Caco-2 (cell line): ENCODE measurements at regions not wholly inside any gene's neighbourhood (a gene's known extent, or its start where the extent isn't known, plus 50 kb on each side); places are given as distances from the start of the nearest gene placed in this dataset.

Experiments used
- BruUV-seq: library from RNA; stranded (reverse); fragments of 400-500 nt; replicated peaks from 2 replicates; lab custom pipeline; 2021; lab: Mats Ljungman, UMichigan
- CTCF ChIA-PET: fragments of 300-600 bp; sonication (Branson Sonifier 250); formaldehyde crosslinking; loops from one replicate; lab custom pipeline; 2022; ENCODE audit warnings: antibody characterized with exemption; lab: Charles Lee
- POLR2A ChIA-PET: fragments of 300-600 bp; sonication (Branson Sonifier 250); formaldehyde crosslinking; loops from one replicate; lab custom pipeline; 2022; ENCODE audit warnings: antibody characterized with exemption; lab: Charles Lee
- DNase-seq, 2 experiments: peaks; one replicate each; pipeline versions ENCODE4 v3.0.0 to v3.0.0-alpha.2; 2020 to 2022
- H3K27me3 ChIP-seq: replicated peaks from 2 replicates; pipeline ENCODE4 v1.6.0; 2011; ENCODE audit warnings: low read length; ENCODE audit not compliant: control insufficient read depth, insufficient read depth
- H3K36me3 ChIP-seq: 2 replicates; pipeline ENCODE4 v1.5.1; 2011; ENCODE audit warnings: low read length; ENCODE audit not compliant: control insufficient read depth, insufficient read depth
- H3K4me1 ChIP-seq: fragments of 250-450 bp; sonication (Bioruptor Pico); 2 replicates; pipeline ENCODE4 v1.5.1; 2020; ENCODE audit warnings: mild to moderate bottlenecking
- H3K4me3 ChIP-seq: 2 replicates; pipeline ENCODE4 v1.5.1; 2011; ENCODE audit warnings: low read depth, mild to moderate bottlenecking, control low read depth, low read length
- H3K9me3 ChIP-seq: fragments of 250-450 bp; sonication (Bioruptor Pico); 2 replicates; pipeline ENCODE4 v1.5.1; 2020; ENCODE audit warnings: mild to moderate bottlenecking, moderate library complexity
- H3K27ac Mint-ChIP-seq: one replicate; pipeline ENCODE4 v1.8.0; 2022; ENCODE audit warnings: mixed read lengths; ENCODE audit not compliant: unreplicated experiment
- H3K27me3 Mint-ChIP-seq: one replicate; pipeline ENCODE4 v1.8.0; 2022; ENCODE audit warnings: mixed read lengths; ENCODE audit not compliant: insufficient read depth, unreplicated experiment
- H3K36me3 Mint-ChIP-seq: one replicate; pipeline ENCODE4 v1.8.0; 2022; ENCODE audit warnings: mild to moderate bottlenecking, mixed read lengths; ENCODE audit not compliant: insufficient read depth, unreplicated experiment
- H3K4me1 Mint-ChIP-seq: one replicate; pipeline ENCODE4 v1.8.0; 2022; ENCODE audit warnings: low read depth, mixed read lengths; ENCODE audit not compliant: unreplicated experiment
- H3K4me3 Mint-ChIP-seq: one replicate; pipeline ENCODE4 v1.8.0; 2022; ENCODE audit warnings: mild to moderate bottlenecking, moderate library complexity, mixed read lengths; ENCODE audit not compliant: unreplicated experiment
- H3K9me3 Mint-ChIP-seq: one replicate; pipeline ENCODE4 v1.8.0; 2022; ENCODE audit warnings: mixed read lengths; ENCODE audit not compliant: unreplicated experiment
- CTCF ChIP-seq, 2 experiments: fragments of 200-600 bp in 1 of 2; IDR thresholded peaks; 1 replicate in 1 of 2; 2 replicates in 1 of 2; pipeline versions ENCODE4 v1.5.1 to v1.8.0; 2011 to 2022; ENCODE audit warnings: antibody characterized with exemption in 1 of 2, control low read depth in 1 of 2, inconsistent platforms in 1 of 2, low read depth in 1 of 2, low read length in 1 of 2, mild to moderate bottlenecking in 1 of 2, moderate library complexity in 1 of 2; ENCODE audit not compliant: insufficient read depth in 1 of 2, severe bottlenecking in 1 of 2, unreplicated experiment in 1 of 2
- intact Hi-C: fragments of 100-400 bp; cut with micrococcal nuclease; formaldehyde crosslinking; loops from one replicate; pipeline ENCODE4 v1.10.0; 2022; ENCODE audit not compliant: unreplicated experiment

GRCh38 chr1:234944439-234945344, 183.9 kb downstream of the TOMM20 start:
- intact Hi-C loops, result no loop called here
- DNase-seq, result no peak
- Mint-ChIP-seq H3K27me3 (no peaks in the 10 kb centered on the region), H3K36me3 (no peaks in the 10 kb centered on the region), H3K4me1 (no peaks in the 10 kb centered on the region), H3K4me3 (no peak overlapping the region), H3K27ac (no peak overlapping the region), H3K9me3 (peaks cover 20% of the 10 kb centered on the region)
- Histone ChIP-seq H3K36me3 (no peaks in the 10 kb centered on the region), H3K4me1 (peaks cover 4% of the 10 kb centered on the region; the same call in 1 of the 2 replicates), H3K4me3 (no peak overlapping the region), H3K27me3 (no peaks in the 10 kb centered on the region), H3K9me3 (peaks cover 10% of the 10 kb centered on the region)
- BruUV-seq, result no TSS peak
- ChIA-PET CTCF (no interaction called here), POLR2A (interaction anchor here (0.6 kb wide), 1 partner anchor 383 kb away, joined by 5 read pairs; the partner anchor contains the start of gene ARID4B)
- no peak for TF ChIP-seq CTCF (IDR thresholded peaks at IDR 0.05; ENCODE audit: insufficient read depth in 1 of 2, low read depth in 1 of 2, low read length in 1 of 2, severe bottlenecking in 1 of 2, unreplicated experiment in 1 of 2)

GRCh38 chr1:234943836-234944402, 184.7 kb downstream of the TOMM20 start:
- Mint-ChIP-seq H3K9me3 (peaks cover 12% of the 10 kb centered on the region), H3K27ac (no peak overlapping the region), H3K4me3 (no peak overlapping the region), H3K36me3 (no peaks in the 10 kb centered on the region), H3K27me3 (no peaks in the 10 kb centered on the region), H3K4me1 (no peaks in the 10 kb centered on the region)
- 0 out of 2 replicates have a peak, but pooled peaks cover 3% of the 10 kb centered on the region for H3K9me3 ChIP-seq
- H3K4me3 ChIP-seq, result no peak overlapping the region
- intact Hi-C loops, result no loop called here
- no peak for TF ChIP-seq CTCF (IDR thresholded peaks at IDR 0.05; ENCODE audit: insufficient read depth in 1 of 2, low read depth in 1 of 2, low read length in 1 of 2, severe bottlenecking in 1 of 2, unreplicated experiment in 1 of 2)
- H3K27me3 ChIP-seq, result no peaks in the 10 kb centered on the region
- H3K36me3 ChIP-seq, result no peaks in the 10 kb centered on the region
- ChIA-PET POLR2A (no interaction called here), CTCF (no interaction called here)
- H3K4me1 ChIP-seq, result peaks cover 4% of the 10 kb centered on the region; the same call in 1 of the 2 replicates
- BruUV-seq, result no TSS peak
- DNase-seq, result no peak

GRCh38 chr1:234942879-234943506, 185.6 kb downstream of the TOMM20 start:
- POLR2A ChIA-PET, result no interaction called here
- CTCF ChIA-PET, result no interaction called here
- H3K4me3 ChIP-seq, result no peak overlapping the region
- no peaks in the 10 kb centered on the region for H3K4me1 Mint-ChIP-seq
- no TSS peak for BruUV-seq
- no peak for TF ChIP-seq CTCF (IDR thresholded peaks at IDR 0.05; ENCODE audit: insufficient read depth in 1 of 2, low read depth in 1 of 2, low read length in 1 of 2, severe bottlenecking in 1 of 2, unreplicated experiment in 1 of 2)
- no peaks in the 10 kb centered on the region for H3K36me3 Mint-ChIP-seq
- H3K27me3 ChIP-seq, result no peaks in the 10 kb centered on the region
- peaks cover 10% of the 10 kb centered on the region for H3K9me3 Mint-ChIP-seq
- DNase-seq, result no peak
- no peak overlapping the region for H3K27ac Mint-ChIP-seq
- no peaks in the 10 kb centered on the region for H3K27me3 Mint-ChIP-seq
- H3K4me1 ChIP-seq, result peaks cover 4% of the 10 kb centered on the region; the same call in 1 of the 2 replicates
- intact Hi-C loops, result no loop called here
- H3K36me3 ChIP-seq, result no peaks in the 10 kb centered on the region
- no peak overlapping the region for H3K4me3 Mint-ChIP-seq
- H3K9me3 ChIP-seq, result 0 out of 2 replicates have a peak, but pooled peaks cover 3% of the 10 kb centered on the region
